ENCODE measurements at regions not wholly inside any gene's neighbourhood (a gene's known extent, or its start where the extent isn't known, plus 50 kb on each side); places are given as distances from the start of the nearest gene placed in this dataset.
"Not testable (repeated sequence)": the region's sequence is repeated elsewhere in the genome, so short reads cannot be mapped to it uniquely, and the experiment has no call there.

DNA sequence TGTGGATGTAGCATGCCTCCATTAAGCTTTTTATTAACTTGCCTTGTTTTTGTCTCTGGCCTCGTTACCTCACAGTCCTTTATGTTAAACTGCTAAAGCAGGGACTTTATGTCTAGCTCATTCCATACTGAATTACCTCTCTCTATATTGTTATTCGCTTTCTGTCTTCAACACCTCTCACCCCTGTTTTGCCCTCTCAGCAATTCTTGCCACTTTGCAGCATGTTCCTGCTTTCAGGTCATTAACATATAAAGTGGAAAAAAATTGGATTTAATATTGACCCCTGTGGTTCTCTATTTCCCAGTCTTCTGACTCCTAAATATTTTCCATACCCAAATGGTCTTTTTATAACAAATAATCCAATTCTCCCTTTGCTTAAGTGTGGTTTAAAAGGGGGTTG is 810.4 kb upstream of the KIF2B start:
- DNase-seq = no peak

DNA sequence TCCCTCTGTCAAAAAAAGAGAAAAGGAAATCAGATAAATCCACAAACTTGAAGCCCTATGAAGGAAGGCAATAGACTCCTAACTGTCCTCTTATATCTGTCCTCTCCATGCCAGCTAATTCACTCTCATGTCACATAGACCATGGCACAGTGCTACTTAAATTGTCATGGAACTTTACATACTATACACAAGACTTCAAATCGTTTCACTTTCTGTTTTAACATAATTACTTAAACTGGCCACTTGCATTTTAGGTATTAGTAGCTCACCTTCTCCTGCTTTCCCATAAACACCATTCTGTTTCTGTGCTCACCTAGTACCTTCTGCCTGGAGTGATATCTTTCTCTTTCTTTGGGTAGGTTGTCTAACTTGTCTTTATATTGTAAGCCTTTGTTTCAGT is 816.7 kb upstream of the KIF2B start:
- no peak for DNase-seq

DNA sequence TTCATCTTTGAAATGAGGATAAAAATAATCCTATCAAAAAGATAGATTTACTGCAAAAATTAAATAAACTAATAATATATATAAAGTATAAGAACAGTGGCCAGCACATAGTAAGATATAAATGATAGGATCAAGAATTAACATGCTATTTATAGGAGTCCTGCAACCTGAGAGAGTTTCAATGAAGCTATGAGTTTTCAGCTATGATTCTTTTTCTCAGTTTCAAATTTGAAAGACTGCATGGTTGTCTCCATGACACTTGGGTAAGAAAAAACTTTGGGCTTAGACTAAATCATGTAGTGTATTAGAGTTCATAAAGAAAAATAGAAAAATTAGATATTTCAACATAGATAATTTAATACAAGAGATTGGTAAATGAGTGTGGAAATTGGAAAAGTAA is 817.8 kb upstream of the KIF2B start:
- DNase-seq = no peak

DNA sequence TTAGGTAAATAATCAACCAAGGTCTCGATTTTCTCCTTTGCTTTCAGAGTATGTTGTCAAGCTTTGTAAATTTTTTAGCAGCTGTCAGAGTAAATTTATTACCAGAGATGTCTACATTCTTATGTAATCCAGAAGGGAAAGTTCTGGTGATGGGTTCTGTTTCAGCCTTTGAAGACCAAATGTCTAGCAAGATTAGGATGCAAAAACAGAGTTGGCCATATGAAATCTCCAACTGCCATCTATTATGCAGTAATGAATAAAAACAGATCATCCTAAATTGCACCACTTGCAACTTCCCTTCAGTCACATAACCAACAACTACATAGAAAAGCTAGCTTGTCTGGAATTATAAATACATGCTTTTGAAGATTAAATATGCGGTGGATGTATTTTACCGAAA is 826.8 kb upstream of the KIF2B start:
- no peak for DNase-seq

DNA sequence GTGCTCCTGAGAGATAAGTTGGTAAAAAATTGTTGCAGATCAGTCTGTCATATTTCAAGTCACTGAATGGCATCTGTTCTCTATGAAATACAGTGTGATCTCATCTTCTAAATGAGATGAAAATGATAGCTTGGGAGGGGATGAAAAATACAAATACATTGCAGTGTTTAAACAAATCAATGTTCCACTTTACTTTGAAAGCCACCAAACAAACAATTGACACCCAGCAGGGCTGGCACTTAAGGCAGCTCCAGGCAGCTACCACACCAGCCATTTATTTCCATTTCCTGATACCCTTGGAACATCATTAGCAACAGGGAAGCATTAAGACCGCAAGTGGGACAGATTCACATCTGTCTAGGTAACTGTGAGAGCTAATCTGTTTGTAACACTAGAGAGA is 827.6 kb upstream of the KIF2B start:
- DNase-seq = no peak

DNA sequence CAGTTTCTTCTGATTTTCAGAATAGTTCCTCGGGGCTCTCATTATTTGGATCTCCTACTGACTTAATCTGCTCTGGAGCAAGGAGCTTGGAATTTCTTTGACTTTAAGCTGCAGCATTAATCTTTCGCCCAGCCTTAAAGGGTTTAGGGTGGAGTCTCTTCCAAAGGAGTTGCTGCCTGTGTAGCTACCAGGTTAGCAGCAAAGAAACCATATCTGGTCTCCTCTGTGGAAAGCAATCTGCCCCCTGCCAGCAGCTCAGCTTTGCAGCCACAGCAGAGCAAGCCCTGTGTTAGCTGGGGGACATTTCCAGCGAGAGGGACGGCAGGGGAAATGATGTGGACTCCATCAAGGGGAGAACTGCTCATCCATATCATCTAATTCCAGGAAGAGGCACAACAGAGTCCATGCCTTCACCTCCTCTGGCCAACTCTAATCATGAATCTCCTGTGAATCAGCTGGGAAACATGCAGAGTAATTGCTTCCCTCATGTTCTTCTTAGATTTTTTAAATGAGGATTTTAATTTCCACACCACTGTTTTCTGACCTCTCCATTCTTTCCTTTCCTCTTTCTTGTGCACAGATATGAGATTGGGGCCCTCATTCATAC is 827.6 kb upstream of the CA10 start:
- DNase-seq = no peak

DNA sequence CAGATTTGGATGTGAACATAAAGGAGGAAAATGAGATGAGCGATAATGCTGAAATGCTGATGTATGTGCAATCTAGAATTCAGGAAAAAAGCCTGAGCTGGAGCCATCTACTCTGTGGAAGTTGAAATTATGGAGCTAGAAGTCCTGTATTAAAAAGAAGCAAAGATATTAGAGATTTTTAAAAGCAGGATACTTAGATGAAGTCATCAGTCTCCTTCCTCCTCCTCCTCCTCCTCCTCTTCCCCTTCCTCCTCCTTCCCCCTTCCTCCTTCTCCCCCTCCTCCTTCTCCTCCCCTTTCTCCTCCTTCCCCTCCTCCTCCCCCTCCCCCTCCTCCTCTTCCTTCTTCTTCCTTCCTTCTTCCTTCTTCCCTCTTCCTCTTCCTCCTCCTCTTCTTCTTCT is 823.8 kb upstream of the CA10 start:
- DNase-seq = no peak

DNA sequence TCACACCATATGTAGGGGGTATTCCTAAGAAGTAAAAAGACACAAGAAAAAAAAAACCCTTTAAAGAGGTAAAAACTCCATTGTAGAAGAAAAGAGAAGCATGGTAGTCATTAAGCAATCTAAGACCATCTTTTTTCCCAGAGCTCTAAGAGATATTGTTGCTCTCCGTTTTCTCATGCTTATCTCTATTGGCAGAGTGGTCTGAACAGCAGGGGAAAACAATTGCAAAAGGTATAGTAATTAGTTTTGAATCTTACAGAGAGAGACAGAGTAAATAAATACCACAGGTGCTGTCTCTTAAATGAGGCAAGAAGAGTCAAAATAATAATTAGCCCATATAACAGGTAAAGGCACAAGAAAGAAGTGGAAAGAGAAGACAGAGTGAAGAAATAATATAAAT is 821.4 kb upstream of the CA10 start:
- DNase-seq = no peak

DNA sequence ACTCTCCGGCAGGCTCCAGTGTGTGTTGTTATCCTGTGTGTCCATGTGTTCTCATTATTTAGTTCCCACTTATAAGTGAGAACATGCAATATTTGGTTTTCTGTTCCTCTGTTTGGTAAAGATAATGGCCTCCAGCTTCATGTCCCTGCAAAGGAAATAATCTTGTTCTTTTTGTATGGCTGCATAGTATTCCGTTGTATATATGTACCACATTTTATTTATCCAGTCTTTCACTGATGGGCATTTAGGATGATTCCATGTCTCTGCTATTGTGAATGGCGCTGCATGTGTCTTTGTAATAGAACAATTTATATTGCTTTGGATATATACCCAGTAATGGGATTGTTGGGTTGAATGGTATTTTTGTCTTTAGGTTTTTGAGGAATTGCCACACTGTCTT is 807.3 kb upstream of the CA10 start:
- no peak for DNase-seq

DNA sequence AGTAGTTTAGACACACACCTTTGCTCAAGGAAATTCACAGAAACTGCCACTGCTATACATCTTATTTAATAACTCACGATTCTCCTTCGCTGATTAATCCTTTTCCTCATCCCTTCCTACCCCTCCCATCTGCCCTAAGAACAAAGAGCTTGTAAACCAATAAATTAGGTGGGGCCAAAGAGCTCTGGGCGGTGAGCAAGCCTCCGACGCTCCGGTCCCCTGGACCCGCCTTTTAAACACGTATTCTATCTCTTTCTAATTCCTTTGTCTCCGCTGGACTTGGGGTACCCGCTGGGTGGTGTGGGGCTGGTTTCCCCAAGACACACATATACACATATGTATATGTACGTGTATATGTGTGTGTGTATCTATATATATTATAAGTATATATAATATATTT is 803.2 kb upstream of the CA10 start:
- DNase-seq = not testable (repeated sequence)

DNA sequence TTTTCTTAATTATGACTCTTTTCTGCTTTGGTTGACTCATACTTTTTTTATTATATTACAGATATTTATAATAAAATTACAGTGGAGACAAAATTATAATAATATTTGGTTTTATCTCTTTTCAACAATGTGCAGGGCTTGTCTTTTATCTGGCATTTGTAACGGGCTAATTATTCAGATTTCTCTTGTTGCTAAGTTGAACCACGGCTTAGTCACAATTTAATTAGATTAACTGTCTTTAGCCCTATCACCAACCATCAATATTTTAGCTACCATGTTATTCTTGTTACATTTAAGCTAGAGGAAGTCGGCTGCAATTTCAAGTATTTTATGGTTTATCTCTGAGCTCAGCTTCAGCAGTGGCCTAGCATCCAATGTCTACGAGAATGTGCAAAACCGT is 798.9 kb upstream of the CA10 start:
- no peak for DNase-seq

DNA sequence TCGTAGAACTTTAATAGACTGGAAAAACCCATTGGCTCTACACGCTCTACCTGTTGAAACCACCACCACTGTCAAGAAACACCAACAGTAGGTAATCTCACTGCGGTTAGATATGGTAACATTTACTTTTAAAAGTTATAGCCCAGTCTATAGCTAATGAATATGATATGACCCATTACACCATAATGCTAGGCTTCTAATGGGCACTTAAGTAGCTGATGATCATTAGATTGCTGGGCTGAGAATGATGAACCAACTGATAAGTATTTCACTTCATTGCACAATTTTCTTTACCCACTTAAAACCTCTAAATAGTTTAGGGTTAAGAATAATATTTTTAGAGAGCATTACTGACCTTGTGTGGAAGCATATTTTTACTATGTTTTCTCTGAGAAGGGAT is 788.9 kb upstream of the CA10 start:
- no peak for DNase-seq

DNA sequence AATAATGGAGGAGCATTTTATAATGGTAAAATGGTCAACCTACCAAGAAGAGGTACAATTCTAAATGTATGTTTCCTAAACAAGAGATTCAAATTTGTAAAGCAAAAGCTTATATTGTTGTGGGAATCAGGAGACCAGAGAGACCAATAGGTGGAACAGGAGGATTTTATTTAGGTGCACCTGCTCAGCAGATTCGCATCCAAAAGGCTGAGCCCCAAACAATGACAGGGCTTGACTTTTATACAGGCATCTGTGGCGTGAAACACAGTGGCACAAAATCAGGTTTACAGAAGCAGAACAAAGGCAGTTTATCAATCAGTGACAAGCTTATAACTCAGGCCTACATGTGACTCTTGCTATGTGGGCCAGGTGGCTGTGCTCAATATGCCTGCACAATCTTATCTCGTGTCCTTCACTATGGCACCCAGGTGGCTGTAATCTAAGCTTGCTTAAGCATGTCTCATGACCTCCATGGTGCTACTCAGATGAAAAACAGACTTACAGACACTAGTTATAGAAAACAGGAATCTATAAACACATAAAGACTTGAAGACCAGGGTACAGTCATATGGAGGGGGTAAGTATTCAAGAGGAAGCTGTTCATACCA is 780.2 kb upstream of the CA10 start:
- DNase-seq = no peak

DNA sequence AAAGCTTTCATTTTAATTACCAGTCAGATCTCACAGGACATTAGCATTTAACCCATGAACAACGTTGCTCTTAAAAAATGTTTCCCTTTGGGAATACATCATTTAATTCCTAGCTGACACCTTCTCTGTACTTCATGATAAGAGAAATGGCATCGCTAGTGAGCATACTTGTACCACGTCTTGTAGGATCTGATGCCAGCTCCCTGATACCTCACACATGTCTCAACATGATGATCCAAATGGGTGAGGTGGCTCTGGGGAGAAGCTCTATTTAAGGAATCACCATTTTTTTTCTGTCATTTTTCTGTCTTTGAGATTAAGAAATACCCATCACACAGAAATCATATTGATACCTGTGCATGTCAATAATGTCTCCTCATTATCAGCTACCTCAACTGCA is 772.1 kb upstream of the CA10 start:
- DNase-seq = no peak

DNA sequence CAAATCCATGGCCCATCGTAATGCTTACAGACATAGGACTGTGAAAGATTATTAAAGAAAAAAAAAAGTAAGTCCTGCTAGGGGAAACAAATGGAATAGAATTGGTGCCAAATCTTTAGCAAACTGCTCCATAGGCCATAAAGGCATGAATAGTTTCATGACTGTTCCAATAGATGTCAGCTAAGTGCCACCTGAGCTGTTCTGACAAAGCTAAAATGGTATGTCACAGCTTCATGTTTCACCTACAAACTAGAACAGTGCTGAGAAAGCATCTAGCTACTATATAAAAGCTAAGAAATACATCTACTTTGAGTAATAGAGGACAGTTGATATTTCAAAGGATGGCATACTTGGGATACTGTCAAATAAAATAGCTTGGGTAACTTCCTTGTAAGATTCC is 771.6 kb upstream of the CA10 start:
- DNase-seq = no peak

DNA sequence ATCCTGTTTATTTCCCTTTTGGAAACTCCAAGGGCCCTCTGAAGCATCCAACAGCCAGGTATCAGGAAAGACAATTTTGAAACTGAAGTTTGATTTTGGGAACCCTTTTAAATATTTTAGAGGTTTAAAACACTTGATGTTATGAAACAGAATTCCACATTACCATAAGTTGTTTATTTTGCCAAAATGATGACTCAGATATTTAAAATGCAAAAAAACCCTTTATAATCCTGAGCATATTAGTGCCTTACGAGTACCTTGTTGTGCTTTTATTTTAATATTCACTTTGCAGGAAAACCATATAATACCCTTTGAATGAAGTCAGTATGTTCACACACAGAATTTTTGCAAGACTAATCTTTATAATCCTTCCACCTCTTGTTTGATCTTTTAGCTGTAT is 765.1 kb upstream of the CA10 start:
- no peak for DNase-seq

DNA sequence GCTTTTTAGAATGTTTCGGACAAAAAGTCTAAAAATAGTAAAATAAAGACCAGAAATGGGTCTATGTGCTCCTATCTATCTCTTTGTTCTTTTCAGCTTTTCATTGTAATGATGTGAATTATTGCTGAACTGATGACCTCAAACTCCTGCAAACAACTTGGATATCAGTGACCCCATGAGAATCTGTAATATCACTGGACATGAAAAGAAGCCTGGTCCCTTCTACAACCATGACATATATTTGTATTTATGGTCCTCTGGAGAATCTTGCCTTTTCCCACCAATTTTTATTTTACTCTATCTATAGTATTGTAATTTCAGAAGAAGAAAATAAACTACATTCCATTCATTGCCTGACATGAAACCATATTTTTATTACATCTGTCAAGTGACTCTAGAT is 740.7 kb upstream of the CA10 start:
- DNase-seq = no peak

DNA sequence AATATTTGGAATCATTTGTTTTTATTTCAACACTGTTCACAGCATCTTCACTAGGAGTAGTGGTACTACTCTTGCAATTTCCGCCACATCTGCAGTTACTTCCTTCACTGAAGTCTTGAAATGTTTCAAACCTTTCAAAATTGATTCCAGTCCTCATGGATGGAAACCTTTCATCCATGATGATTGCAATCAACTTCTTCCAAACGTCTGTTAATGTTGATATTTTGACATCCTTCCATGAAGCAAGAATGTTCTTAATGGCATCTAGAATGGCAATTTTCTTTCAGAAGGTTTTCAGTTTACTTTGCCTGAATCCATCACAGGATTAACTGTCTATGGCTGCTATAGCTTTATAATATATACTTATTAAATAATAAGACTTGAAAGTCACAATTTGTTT is 736.8 kb upstream of the CA10 start:
- no peak for DNase-seq

DNA sequence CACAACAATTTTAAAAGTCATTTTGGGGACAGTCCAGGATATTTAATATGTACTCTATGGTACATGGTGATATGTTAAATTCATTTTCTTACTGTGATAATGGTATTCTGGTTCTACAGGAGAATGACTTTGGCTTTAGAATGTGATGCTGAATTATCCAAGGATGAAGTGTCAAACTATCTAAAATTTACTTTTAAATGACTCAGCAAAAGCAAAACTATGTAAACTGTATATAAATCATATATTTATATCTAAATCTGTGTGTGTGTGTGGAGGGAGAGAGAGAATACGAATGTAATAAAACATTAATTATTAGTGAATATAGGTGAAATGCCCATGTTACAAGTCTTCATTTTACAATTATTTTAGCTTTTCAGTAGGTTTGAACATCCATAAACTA is 733.8 kb upstream of the CA10 start:
- no peak for DNase-seq

DNA sequence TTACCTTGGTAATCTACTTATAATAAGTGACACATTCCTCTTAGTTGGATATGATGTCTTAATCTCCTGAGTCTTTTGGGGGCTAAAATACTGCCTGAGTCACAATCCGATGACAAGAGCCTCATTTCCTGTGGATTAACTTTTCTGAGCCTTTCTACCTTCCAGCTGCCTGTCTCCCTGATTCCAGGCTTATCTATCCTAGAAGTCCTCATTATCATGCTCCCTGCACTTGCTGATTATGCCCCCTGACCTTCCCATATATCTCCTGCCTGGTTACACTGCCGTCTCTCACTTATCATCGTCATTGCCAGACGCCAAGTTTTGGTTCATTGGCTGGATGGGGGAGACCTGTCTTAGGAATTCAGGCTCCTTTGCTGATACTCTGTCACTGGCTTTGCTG is 727.4 kb upstream of the CA10 start:
- DNase-seq = no peak

DNA sequence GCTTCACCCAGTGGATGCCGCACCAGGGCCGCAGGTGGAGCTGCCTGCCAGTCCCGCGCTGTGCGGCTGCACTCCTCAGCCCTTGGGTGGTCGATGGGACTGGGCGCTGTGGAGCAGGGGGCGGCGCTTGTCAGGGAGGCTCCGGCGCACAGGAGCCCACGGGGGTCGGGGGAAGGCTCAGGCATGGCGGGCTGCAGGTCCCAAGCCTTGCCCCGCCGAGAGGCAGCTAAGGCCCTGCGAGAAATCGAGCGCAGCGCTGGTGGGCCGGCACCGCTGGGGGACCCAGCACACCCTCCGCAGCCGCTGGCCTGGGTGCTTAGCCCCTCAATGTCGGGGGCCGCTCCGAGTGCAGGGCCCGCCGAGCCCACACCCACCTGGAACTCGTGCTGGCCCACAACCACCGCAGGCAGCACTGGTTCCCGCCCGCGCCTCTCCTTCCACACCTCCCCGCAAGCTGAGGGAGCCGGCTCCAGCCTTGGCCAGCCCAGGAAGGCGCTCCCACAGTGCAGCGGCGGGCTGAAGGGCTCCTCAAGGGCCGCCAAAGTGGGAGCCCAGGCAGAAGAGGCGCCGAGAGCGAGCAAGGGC is 725.5 kb upstream of the CA10 start:
- not testable (repeated sequence) for DNase-seq

DNA sequence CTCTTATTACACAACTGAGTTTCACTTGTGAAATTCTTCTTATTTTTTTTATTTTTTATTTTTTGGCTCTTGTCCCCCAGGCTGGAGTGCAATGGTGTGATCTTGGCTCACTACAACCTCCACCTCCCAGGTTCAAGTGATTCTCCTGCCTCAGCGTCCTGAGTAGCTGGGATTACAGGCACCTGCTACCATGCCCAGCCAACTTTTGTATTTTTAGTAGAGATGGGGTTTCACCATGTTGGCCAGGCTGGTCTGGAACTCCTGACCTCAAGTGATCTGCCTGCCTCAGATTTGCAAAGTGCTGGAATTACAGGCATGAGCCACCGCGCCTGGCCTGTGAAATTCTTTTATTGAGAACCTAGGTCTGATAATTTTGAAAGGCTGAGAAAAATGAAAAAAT is 688.3 kb upstream of the CA10 start:
- not testable (repeated sequence) for DNase-seq

DNA sequence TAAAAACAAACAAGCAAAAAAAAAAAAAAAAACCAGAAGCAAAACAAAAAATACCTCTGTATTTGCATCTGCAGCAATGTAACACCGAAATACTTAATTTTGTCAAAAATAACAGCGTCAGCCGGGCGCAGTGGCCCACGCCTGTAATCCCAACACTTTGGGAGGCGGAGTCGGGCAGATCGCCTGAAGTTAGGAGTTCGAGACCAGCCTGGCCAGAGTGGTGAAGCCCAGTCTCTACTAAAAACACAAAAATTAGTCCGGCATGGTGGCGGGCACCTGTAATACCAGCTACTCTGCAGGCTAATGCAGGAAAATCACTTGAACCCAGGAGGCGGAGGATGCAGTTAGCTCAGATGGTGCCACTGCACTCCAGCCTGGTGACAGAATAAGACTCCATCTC is 683.5 kb upstream of the CA10 start:
- DNase-seq = no peak

DNA sequence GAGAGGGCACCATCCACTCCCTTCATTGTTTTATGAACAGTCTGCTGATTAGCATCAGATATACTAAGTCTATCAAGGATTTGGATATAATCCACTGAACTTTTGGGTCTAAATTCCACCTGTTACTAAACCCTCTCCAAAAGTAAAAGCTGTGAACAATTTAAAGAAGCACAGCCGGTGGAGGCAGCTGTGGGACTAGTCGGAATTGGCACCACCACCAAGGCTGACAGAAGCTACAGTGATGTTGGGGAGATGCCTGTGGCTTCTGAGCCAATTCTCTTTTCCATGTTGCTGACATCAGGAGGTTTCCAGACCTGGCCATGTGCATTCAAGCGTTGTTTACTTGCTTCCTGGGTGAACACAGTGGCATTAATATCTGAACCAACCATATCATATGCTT is 679.0 kb upstream of the CA10 start:
- no peak for DNase-seq

DNA sequence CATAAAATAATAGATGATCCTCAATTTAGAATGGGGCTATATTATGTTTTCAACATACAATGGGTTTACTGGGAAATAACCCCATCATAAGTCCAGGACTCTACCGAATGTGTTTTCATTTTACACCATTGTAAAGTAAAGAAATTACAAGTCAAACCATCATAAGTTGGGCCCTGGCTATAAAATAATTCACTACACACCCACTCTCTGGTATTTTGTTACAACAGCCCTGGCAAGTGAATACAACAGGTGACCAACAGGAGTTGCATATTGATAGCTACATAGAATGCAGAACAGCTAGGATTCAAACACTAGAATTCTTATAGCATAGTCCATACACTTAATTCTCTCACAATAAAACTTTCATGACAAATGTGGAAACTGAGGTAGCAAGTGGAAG is 673.0 kb upstream of the CA10 start:
- no peak for DNase-seq

Measured in stimulated activated CD8-positive, alpha-beta memory T cell treated with anti-CD3 and anti-CD28 coated beads, Interleukin-4, amount 100 ng/mL, for 48 hours (primary cell).